IPS-18c (cell line): ENCODE measurements at regions not wholly inside any gene's neighbourhood (a gene's known extent, or its start where the extent isn't known, plus 50 kb on each side); places are given as distances from the start of the nearest gene placed in this dataset.
"Not testable (repeated sequence)": the region's sequence is repeated elsewhere in the genome, so short reads cannot be mapped to it uniquely, and the experiment has no call there.

Experiments used
- H3K4me3 ChIP-seq: 2 replicates; pipeline ENCODE4 v1.7.0; 2013; ENCODE audit warnings: low read depth, mild to moderate bottlenecking, low read length, moderate library complexity; ENCODE audit not compliant: insufficient read depth
- H3K9me3 ChIP-seq: one replicate; pipeline ENCODE4 v1.6.1; 2013; ENCODE audit warnings: mild to moderate bottlenecking, low read length, moderate library complexity; ENCODE audit not compliant: control insufficient read depth, insufficient read depth

GRCh38 chr2:53173091-53173490 is 594.5 kb upstream of the CHAC2 start:
- H3K4me3 ChIP-seq, result no peak overlapping the region
- H3K9me3 ChIP-seq, result no peaks in the 10 kb centered on the region

GRCh38 chr2:53170466-53170865 is 597.1 kb upstream of the CHAC2 start:
- no peaks in the 10 kb centered on the region for H3K9me3 ChIP-seq

GRCh38 chr2:53167227-53167626 is 600.4 kb upstream of the CHAC2 start:
- Histone ChIP-seq H3K4me3 (no peak overlapping the region), H3K9me3 (no peaks in the 10 kb centered on the region)

More at GRCh38 chr2:53170466-53170865, 597.1 kb upstream of the CHAC2 start:
- no peak overlapping the region for H3K4me3 ChIP-seq

GRCh38 chr2:53150146-53150545 is 617.5 kb upstream of the CHAC2 start:
- no peaks in the 10 kb centered on the region for H3K9me3 ChIP-seq
- H3K4me3 ChIP-seq, result no peak overlapping the region

GRCh38 chr2:53148221-53148620 is 619.4 kb upstream of the CHAC2 start:
- H3K9me3 ChIP-seq, result no peaks in the 10 kb centered on the region
- H3K4me3 ChIP-seq, result no peak overlapping the region

GRCh38 chr2:53131416-53131815 is 636.2 kb upstream of the CHAC2 start:
- Histone ChIP-seq H3K4me3 (no peak overlapping the region), H3K9me3 (no peaks in the 10 kb centered on the region)

GRCh38 chr2:53130441-53130943 is 637.1 kb upstream of the CHAC2 start:
- no peaks in the 10 kb centered on the region for H3K9me3 ChIP-seq
- no peak overlapping the region for H3K4me3 ChIP-seq

- no peaks in the 10 kb centered on the region for H3K9me3 ChIP-seq
- H3K4me3 ChIP-seq, result no peak overlapping the region
Observed at GRCh38 chr2:53129851-53130250, 637.8 kb upstream of the CHAC2 start.

GRCh38 chr2:53127061-53127650 is 640.4 kb upstream of the CHAC2 start:
- H3K9me3 ChIP-seq, result no peaks in the 10 kb centered on the region
- H3K4me3 ChIP-seq, result no peak overlapping the region

GRCh38 chr2:53114991-53115390 is 652.6 kb upstream of the CHAC2 start:
- no peaks in the 10 kb centered on the region for H3K9me3 ChIP-seq
- H3K4me3 ChIP-seq, result no peak overlapping the region

- Histone ChIP-seq H3K9me3 (no peaks in the 10 kb centered on the region), H3K4me3 (no peak overlapping the region)
Observed at GRCh38 chr2:53114582-53114981, 653.0 kb upstream of the CHAC2 start.

- not testable (repeated sequence) for H3K9me3 ChIP-seq, H3K4me3 ChIP-seq
Observed at GRCh38 chr2:53112408-53112807, 655.2 kb upstream of the CHAC2 start.

GRCh38 chr2:53111406-53111805 is 656.2 kb upstream of the CHAC2 start:
- Histone ChIP-seq H3K4me3 (no peak overlapping the region), H3K9me3 (no peaks in the 10 kb centered on the region)

- no peaks in the 10 kb centered on the region for H3K9me3 ChIP-seq
- no peak overlapping the region for H3K4me3 ChIP-seq
Observed at GRCh38 chr2:53111004-53111403, 656.6 kb upstream of the CHAC2 start.

GRCh38 chr2:53108246-53108645 is 659.4 kb upstream of the CHAC2 start:
- Histone ChIP-seq H3K4me3 (no peak overlapping the region), H3K9me3 (no peaks in the 10 kb centered on the region)

- no peak overlapping the region for H3K4me3 ChIP-seq
Observed at GRCh38 chr2:53104263-53104662, 663.3 kb upstream of the CHAC2 start.

GRCh38 chr2:53103679-53104078 is 663.9 kb upstream of the CHAC2 start:
- Histone ChIP-seq H3K4me3 (no peak overlapping the region), H3K9me3 (no peaks in the 10 kb centered on the region)

More at GRCh38 chr2:53104263-53104662, 663.3 kb upstream of the CHAC2 start:
- H3K9me3 ChIP-seq, result no peaks in the 10 kb centered on the region

- H3K9me3 ChIP-seq, result no peaks in the 10 kb centered on the region
- H3K4me3 ChIP-seq, result no peak overlapping the region
Observed at GRCh38 chr2:53098696-53099078, 668.9 kb upstream of the CHAC2 start.

- Histone ChIP-seq H3K4me3 (no peak overlapping the region), H3K9me3 (no peaks in the 10 kb centered on the region)
Observed at GRCh38 chr2:53096351-53096750, 671.3 kb upstream of the CHAC2 start.
